ENCODE measurements at regions not wholly inside any gene's neighbourhood (a gene's known extent, or its start where the extent isn't known, plus 50 kb on each side); places are given as distances from the start of the nearest gene placed in this dataset.
A peak's percentile ranks its signal among the peaks of the same experiment; 100 is the strongest.

DNA sequence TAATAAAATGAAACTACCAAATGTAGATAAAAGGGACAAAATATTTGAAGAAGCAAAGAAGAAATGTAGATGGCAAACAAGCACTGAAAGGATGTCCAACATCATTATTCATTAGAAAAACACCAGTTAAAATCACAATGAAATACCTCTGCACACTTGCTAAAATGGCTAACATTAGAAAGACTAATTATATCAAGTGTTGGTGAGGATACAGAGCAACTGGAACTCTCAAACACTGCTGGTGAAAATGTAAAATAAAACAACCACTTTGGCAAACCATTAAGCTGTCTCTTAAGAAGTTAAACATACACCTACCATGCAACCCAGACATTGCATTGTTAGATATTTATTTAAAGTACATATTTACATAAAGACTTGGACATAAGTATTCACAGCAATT lies 138.6 kb upstream of the FGGY start:
- H3K4ac ChIP-seq (replicated peaks; ENCODE audit: insufficient read length, low read depth, low read length) = no peak overlapping the region
- ChIA-PET POLR2A (ENCODE audit: partially characterized antibody) (no interaction called here), CTCF (ENCODE audit: partially characterized antibody) (no interaction called here)
- H2BK20ac ChIP-seq (ENCODE audit: low read length) = no peak overlapping the region
- no peaks in the 10 kb centered on the region for H3K23me2 ChIP-seq (ENCODE audit: low read depth, low read length)
- peaks cover 0 to 9% (median 4%) of the 10 kb centered on the region in 4 experiments; a peak in 3 of 7 replicates for H3K4me1 ChIP-seq (replicated peaks in 1 of 4; ENCODE audit: control insufficient read depth in 3 of 4, insufficient read depth in 4 of 4, low read length in 3 of 4)
- no peak overlapping the region for H3K23ac ChIP-seq (ENCODE audit: insufficient read length)
- no peak overlapping the region for H3K27ac ChIP-seq (ENCODE audit: low read depth, low read length)
- H3K9me3 ChIP-seq (ENCODE audit: insufficient read depth in 2 of 2, low read depth in 1 of 2, low read length in 1 of 2) = peaks cover 7 to 8% of the 10 kb centered on the region in 2 experiments; a peak in 2 of 4 replicates
- H3K14ac ChIP-seq (ENCODE audit: insufficient read length) = no peak overlapping the region
- no peak overlapping the region for H4K91ac ChIP-seq (replicated peaks; ENCODE audit: insufficient read length, low read length)
- no peaks in the 10 kb centered on the region; a peak in 1 of 8 replicates for H3K36me3 ChIP-seq (ENCODE audit: control insufficient read depth in 2 of 4, insufficient read depth in 4 of 4, low read length in 3 of 4)
- no peak overlapping the region for H4K5ac ChIP-seq (ENCODE audit: insufficient read length, low read depth, low read length)
- no peak overlapping the region for H4K8ac ChIP-seq (ENCODE audit: extremely low read depth, insufficient read depth, low read length)
- no peak overlapping the region for H2BK15ac ChIP-seq (ENCODE audit: low read length)
- FAIRE-seq (no peak), DNase-seq (ENCODE audit: low read depth in 1 of 2, low spot score in 2 of 2) (no peak)
- H3K27me3 ChIP-seq (replicated peaks in 1 of 4; ENCODE audit: control insufficient read depth in 3 of 4, extremely low read depth in 1 of 4, insufficient read depth in 3 of 4, low read length in 3 of 4) = no peaks in the 10 kb centered on the region
- H3K79me2 ChIP-seq (ENCODE audit: control insufficient read depth in 1 of 2, insufficient read depth in 2 of 2, low read length in 2 of 2) = no peaks in the 10 kb centered on the region
- H2AFZ ChIP-seq (ENCODE audit: low read length) = no peak overlapping the region
- no peak overlapping the region for H3K56ac ChIP-seq (replicated peaks; ENCODE audit: insufficient read length, low read depth, low read length)
- no peak overlapping the region for H3K9ac ChIP-seq (replicated peaks in 1 of 4; ENCODE audit: extremely low read depth in 1 of 4, low read depth in 3 of 4, low read length in 3 of 4)
- H2BK12ac ChIP-seq (ENCODE audit: low read depth, low read length) = no peak overlapping the region
- TF ChIP-seq, protein P1, sequence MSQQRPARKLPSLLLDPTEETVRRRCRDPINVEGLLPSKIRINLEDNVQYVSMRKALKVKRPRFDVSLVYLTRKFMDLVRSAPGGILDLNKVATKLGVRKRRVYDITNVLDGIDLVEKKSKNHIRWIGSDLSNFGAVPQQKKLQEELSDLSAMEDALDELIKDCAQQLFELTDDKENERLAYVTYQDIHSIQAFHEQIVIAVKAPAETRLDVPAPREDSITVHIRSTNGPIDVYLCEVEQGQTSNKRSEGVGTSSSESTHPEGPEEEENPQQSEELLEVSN (IDR thresholded peaks at IDR 0.05) = no peak
- TF ChIP-seq KDM1A (IDR thresholded peaks at IDR 0.05; ENCODE audit: borderline replicate concordance, low read length) (peak; percentile 91), NANOG (IDR thresholded peaks at IDR 0.05; ENCODE audit: insufficient read depth, low read depth, low read length, poor library complexity, severe bottlenecking) (no peak), HDAC2 (IDR thresholded peaks at IDR 0.05; ENCODE audit: borderline replicate concordance in 1 of 2, low read depth in 2 of 2, low read length in 2 of 2) (peak in 1 of 2 experiments; percentile 78; a peak in 1 of 4 replicates), TAF1 (IDR thresholded peaks at IDR 0.05; ENCODE audit: low read depth, low read length) (no peak), TAF7 (optimal IDR thresholded peaks at IDR 0.05; ENCODE audit: borderline replicate concordance, low read depth, low read length) (no peak), SIN3A (conservative IDR thresholded peaks at IDR 0.05 in 1 of 2, IDR thresholded peaks at IDR 0.05 in 1 of 2; ENCODE audit: low read depth in 1 of 2, low read length in 2 of 2) (no peak), ZNF274 (IDR thresholded peaks at IDR 0.05; ENCODE audit: borderline replicate concordance, extremely low read depth, low read length) (no peak)
- TF ChIP-seq, protein P2, sequence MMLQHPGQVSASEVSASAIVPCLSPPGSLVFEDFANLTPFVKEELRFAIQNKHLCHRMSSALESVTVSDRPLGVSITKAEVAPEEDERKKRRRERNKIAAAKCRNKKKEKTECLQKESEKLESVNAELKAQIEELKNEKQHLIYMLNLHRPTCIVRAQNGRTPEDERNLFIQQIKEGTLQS (IDR thresholded peaks at IDR 0.05; ENCODE audit: insufficient read depth, low read depth, low read length) = no peak
- H3K4me3 ChIP-seq (ENCODE audit: extremely low read depth in 1 of 4, insufficient read depth in 2 of 4, low read depth in 3 of 4, low read length in 4 of 4) = no peak overlapping the region
- no peaks in the 10 kb centered on the region for H3K79me1 ChIP-seq (ENCODE audit: low read depth, low read length)
- no peak overlapping the region for H3K18ac ChIP-seq (ENCODE audit: extremely low read depth, low read length)
- H4K20me1 ChIP-seq (replicated peaks in 1 of 2; ENCODE audit: control insufficient read depth in 1 of 2, insufficient read depth in 2 of 2, low read length in 2 of 2) = no peaks in the 10 kb centered on the region
- no peak overlapping the region for H2BK5ac ChIP-seq (ENCODE audit: low read depth, low read length)
- no peak overlapping the region for H3K4me2 ChIP-seq (ENCODE audit: insufficient read depth in 1 of 2, low read depth in 2 of 2, low read length in 2 of 2)
- H2AK5ac ChIP-seq (ENCODE audit: low read depth, low read length) = no peak overlapping the region
- no peak overlapping the region for H2BK120ac ChIP-seq (replicated peaks; ENCODE audit: low read depth, low read length)

Measured in H1 (cell line).